Astrocyte of the spinal cord (primary cell): ENCODE measurements at regions not wholly inside any gene's neighbourhood (a gene's known extent, or its start where the extent isn't known, plus 50 kb on each side); places are given as distances from the start of the nearest gene placed in this dataset.

Experiments
- DNase-seq: peaks from one replicate; pipeline ENCODE4 v3.0.0; 2011; ENCODE audit warnings: low read depth, low spot score
- H3K4me3 ChIP-seq: 2 replicates; pipeline ENCODE4 v1.5.1; 2011; ENCODE audit warnings: low read depth, mild to moderate bottlenecking, low read length, moderate library complexity
- CTCF ChIP-seq: IDR thresholded peaks from 2 replicates; pipeline ENCODE4 v1.5.1; 2012; ENCODE audit warnings: low read depth, mild to moderate bottlenecking, low read length, inconsistent platforms
- in situ Hi-C: cut with HindIII; loops from 2 replicates; pipeline ENCODE4 v1.10.0; 2017; ENCODE audit warnings: low sequenced_read_pairs

DNA sequence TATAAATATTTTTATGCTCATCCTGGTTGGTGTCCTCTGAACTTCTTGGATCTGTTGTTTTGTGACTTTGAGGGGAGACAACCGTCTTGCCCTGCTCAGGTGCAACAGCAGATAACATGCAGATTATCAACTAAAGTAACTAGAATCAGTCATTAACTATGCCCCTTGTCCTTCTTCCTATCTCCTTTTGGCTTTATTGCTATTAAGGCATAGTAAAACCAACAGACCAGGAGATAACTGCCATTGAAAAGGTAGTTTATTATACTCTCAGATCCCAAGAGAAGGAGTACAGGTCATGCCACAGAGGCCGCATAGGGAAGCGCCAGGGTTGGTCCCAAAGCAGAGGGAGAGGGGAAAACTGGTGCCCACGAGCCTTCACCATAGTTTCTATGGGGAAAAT lies 418.2 kb downstream of the GJA1 start:
- H3K4me3 ChIP-seq = no peak overlapping the region
- no peak for TF ChIP-seq CTCF
- no peak for DNase-seq
- in situ Hi-C loops = no loop called here

DNA sequence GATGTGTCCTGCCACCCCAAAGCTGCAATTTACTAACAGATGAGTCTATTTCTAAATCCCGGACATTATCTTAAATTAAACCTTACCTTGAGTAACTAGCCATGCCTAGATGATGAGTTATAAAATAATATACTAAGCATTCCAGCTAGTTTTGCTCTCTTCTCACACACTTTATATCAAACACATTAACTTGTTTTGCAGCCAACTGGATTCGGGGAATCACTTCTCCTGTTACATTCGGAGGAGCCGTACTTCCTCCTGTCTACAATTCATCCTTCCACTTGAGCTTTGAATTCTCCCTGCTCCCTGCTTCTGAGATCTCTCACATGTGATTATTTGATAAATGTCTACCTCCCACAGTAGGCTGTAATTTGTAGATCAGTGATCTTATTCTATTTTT lies 420.1 kb downstream of the GJA1 start:
- no peak for TF ChIP-seq CTCF
- no peak overlapping the region for H3K4me3 ChIP-seq
- in situ Hi-C loops = no loop called here
- no peak for DNase-seq

DNA sequence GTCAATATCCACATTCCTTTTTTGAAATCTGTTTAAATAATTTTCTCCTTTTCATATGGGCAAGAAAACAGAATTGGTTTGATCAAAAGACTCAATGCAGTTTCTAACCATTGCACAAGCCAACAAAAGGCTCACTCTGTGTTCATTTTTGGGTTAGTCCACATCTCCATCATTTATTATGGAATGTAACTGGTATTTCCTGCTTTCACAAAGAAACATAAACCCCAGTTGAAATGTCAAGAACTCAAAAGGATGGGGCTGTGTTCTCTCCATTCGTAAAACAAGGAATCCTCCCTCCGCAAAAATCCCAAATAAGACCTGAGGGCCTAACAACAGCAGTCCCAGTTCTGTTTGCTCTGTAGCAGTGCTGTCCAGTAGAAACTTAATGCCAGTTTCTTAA lies 420.9 kb downstream of the GJA1 start:
- no peak overlapping the region for H3K4me3 ChIP-seq
- DNase-seq = peak; percentile 46
- no peak for TF ChIP-seq CTCF
- in situ Hi-C loops = no loop called here

GRCh38 chr6:121857551-121857950 lies 422.1 kb downstream of the GJA1 start:
- no peak for TF ChIP-seq CTCF
- in situ Hi-C loops = no loop called here
- H3K4me3 ChIP-seq = no peak overlapping the region
- DNase-seq = no peak

DNA sequence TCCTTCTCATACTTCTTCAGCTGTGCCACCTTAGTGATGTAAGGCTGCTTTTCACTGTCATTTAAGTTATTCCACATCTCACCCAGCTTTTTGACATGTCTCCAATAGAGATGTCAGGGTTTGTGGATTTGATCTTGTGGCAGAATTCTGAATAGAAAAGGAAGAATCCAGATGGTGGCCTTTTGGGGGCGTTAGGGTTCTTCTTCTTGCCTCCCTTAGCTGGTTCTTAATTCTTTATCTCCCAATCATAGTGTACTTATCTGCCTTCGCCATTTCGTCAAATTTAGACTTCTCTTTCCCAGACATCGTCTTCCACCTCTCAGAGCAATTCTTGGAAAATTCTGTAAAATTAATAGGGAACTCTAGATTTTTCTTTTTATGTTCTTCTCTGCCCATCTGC lies 422.9 kb downstream of the GJA1 start:
- in situ Hi-C loops = no loop called here
- no peak overlapping the region for H3K4me3 ChIP-seq
- no peak for TF ChIP-seq CTCF
- no peak for DNase-seq

GRCh38 chr6:121858986-121859385 lies 423.5 kb downstream of the GJA1 start:
- no peak for TF ChIP-seq CTCF
- in situ Hi-C loops = no loop called here
- H3K4me3 ChIP-seq = no peak overlapping the region

DNA sequence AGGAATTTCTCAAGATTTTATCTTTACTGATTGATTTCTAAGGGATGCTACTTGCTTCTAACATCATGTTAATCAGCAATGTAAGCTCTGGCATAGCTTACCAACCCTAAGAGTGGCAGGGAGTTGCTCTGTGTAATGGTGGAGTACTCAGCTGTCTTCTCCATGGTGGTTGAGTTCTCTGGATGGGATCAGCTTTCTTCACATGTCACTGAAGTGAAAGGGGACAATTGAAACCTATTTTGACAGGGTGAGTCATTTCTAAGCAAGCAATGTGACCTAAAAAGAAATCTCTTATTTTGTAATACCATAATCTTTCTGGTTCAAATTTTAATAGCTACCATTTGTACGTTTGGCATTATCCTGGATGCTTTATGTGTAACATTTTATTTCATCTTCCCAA lies 430.4 kb downstream of the GJA1 start:
- in situ Hi-C loops = no loop called here
- no peak for TF ChIP-seq CTCF
- DNase-seq = no peak
- no peak overlapping the region for H3K4me3 ChIP-seq

More at GRCh38 chr6:121858986-121859385, 423.5 kb downstream of the GJA1 start:
- DNase-seq = no peak
